Upper lobe of left lung (tissue), 6 donors: ENCODE measurements at regions not wholly inside any gene's neighbourhood (a gene's known extent, or its start where the extent isn't known, plus 50 kb on each side); places are given as distances from the start of the nearest gene placed in this dataset.

Source experiments
- ATAC-seq, 2 donors: fragments of 200-7000 bp; cut with Tn5 transposase; one replicate each; pipeline ENCODE4 v1.9.1; 2022; ENCODE audit warnings: mild to moderate bottlenecking in 2 of 2, moderate library complexity in 2 of 2; ENCODE audit not compliant: low FRiP score in 2 of 2
- DNase-seq, 2 donors: peaks; one replicate each; pipeline ENCODE4 v3.0.0-alpha.2; 2019 to 2020
- H3K27ac ChIP-seq, 4 donors: fragments of 200-600 bp; sonication (generic); one replicate each; pipeline ENCODE4 v1.5.1; 2016 to 2019
- H3K27me3 ChIP-seq, 4 donors: fragments of 200-600 bp; sonication (generic); one replicate each; pipeline ENCODE4 v1.5.1; 2017 to 2019
- H3K36me3 ChIP-seq, 4 donors: fragments of 200-600 bp; sonication (generic); one replicate each; pipeline ENCODE4 v1.5.1; 2016 to 2019
- H3K4me1 ChIP-seq, 4 donors: fragments of 200-600 bp; sonication (generic); one replicate each; pipeline ENCODE4 v1.5.1; 2018 to 2019
- H3K4me3 ChIP-seq, 4 donors: fragments of 200-600 bp; sonication (generic); one replicate each; pipeline ENCODE4 v1.5.1; 2017 to 2019; ENCODE audit warnings: mild to moderate bottlenecking in 2 of 4, moderate library complexity in 1 of 4
- H3K9me3 ChIP-seq, 4 donors: fragments of 200-600 bp; sonication (generic); one replicate each; pipeline ENCODE4 v1.5.1; 2018 to 2019
- CTCF ChIP-seq, 6 experiments: fragments of 450-650 bp in 4 of 6; fragments of 200-600 bp in 2 of 6; sonication (generic) in 2 of 6; IDR thresholded peaks; one replicate each; pipeline ENCODE4 v1.5.1; 2016 to 2019; ENCODE audit warnings: antibody characterized with exemption in 6 of 6
- EP300 ChIP-seq, 4 donors: sonication (generic); formaldehyde crosslinking; IDR thresholded peaks; one replicate each; pipeline ENCODE4 v1.5.1; 2017; ENCODE audit warnings: antibody characterized with exemption in 4 of 4, control low read depth in 2 of 4
- POLR2A ChIP-seq, 4 donors: fragments of 450-650 bp; IDR thresholded peaks; one replicate each; pipeline ENCODE4 v1.5.1; 2016 to 2017; ENCODE audit warnings: antibody characterized with exemption in 4 of 4, mild to moderate bottlenecking in 2 of 4
- POLR2AphosphoS5 ChIP-seq, 2 donors: sonication (generic); formaldehyde crosslinking; IDR thresholded peaks; one replicate each; pipeline ENCODE4 v1.5.1; 2017; ENCODE audit warnings: antibody characterized with exemption in 2 of 2
- WGBS, 2 donors: methylation state at CpG; one replicate each; pipeline ENCODE4 v1.1.5; 2017 to 2018; 5-methylcytosine and 5-hydroxymethylcytosine counted together
- donor health status: DM: no; HTN: no; CAD: no; lungs with moderate emphysema.
- donor health status: DM: no; HTN: yes; CAD: no; lungs with severe emphysema.

GRCh38 chr7:93817526-93817925, 73.0 kb downstream of the TFPI2 start:
- Histone ChIP-seq H3K27me3 (no peaks in the 10 kb centered on the region), H3K36me3 (no peaks in the 10 kb centered on the region), H3K27ac (no peak overlapping the region), H3K9me3 (no peaks in the 10 kb centered on the region), H3K4me3 (no peak overlapping the region), H3K4me1 (no peaks in the 10 kb centered on the region)
- TF ChIP-seq POLR2AphosphoS5 (IDR thresholded peaks at IDR 0.05) (no peak), EP300 (IDR thresholded peaks at IDR 0.05) (no peak), POLR2A (IDR thresholded peaks at IDR 0.05) (no peak), CTCF (IDR thresholded peaks at IDR 0.05) (no peak)
- DNase-seq (no peak), ATAC-seq (no peak)
- 57 to 72% methylated on average over 1 of the region's 1 CpG for WGBS, 2 donors

GRCh38 chr7:93817004-93817403, 73.5 kb downstream of the TFPI2 start:
- H3K36me3 ChIP-seq, result no peaks in the 10 kb centered on the region
- no peaks in the 10 kb centered on the region for H3K9me3 ChIP-seq
- DNase-seq (no peak), ATAC-seq (no peak)
- no peaks in the 10 kb centered on the region for H3K27me3 ChIP-seq
- H3K27ac ChIP-seq, result no peak overlapping the region
- no peak for TF ChIP-seq CTCF (IDR thresholded peaks at IDR 0.05)
- TF ChIP-seq POLR2A (IDR thresholded peaks at IDR 0.05), result no peak
- no peak for TF ChIP-seq POLR2AphosphoS5 (IDR thresholded peaks at IDR 0.05)
- H3K4me1 ChIP-seq, result no peaks in the 10 kb centered on the region
- H3K4me3 ChIP-seq, result no peak overlapping the region

GRCh38 chr7:93813514-93813913, 77.0 kb downstream of the TFPI2 start:
- Histone ChIP-seq H3K27me3 (no peaks in the 10 kb centered on the region), H3K36me3 (no peaks in the 10 kb centered on the region), H3K9me3 (no peaks in the 10 kb centered on the region), H3K4me1 (no peaks in the 10 kb centered on the region), H3K4me3 (no peak overlapping the region), H3K27ac (no peak overlapping the region)
- ATAC-seq, result no peak
- DNase-seq, result no peak
- no peak for TF ChIP-seq POLR2AphosphoS5 (IDR thresholded peaks at IDR 0.05)
- 71 to 82% methylated on average over 1 of the region's 1 CpG for whole genome bisulfite sequencing, 2 donors

GRCh38 chr7:93812061-93812460, 78.5 kb downstream of the TFPI2 start:
- no peaks in the 10 kb centered on the region for H3K27me3 ChIP-seq
- no peak for TF ChIP-seq POLR2A (IDR thresholded peaks at IDR 0.05)
- no peak for TF ChIP-seq POLR2AphosphoS5 (IDR thresholded peaks at IDR 0.05)
- TF ChIP-seq EP300 (IDR thresholded peaks at IDR 0.05), result no peak
- no peak for TF ChIP-seq CTCF (IDR thresholded peaks at IDR 0.05)
- ATAC-seq, result no peak
- WGBS, 2 donors, result 81 to 85% methylated on average over 4 of the region's 4 CpGs
- H3K4me3 ChIP-seq, result no peak overlapping the region
- H3K36me3 ChIP-seq, result no peaks in the 10 kb centered on the region
- H3K9me3 ChIP-seq, result no peaks in the 10 kb centered on the region
- H3K27ac ChIP-seq, result no peak overlapping the region
- no peak for DNase-seq
- H3K4me1 ChIP-seq, result no peaks in the 10 kb centered on the region

GRCh38 chr7:93811198-93811597, 79.4 kb downstream of the TFPI2 start:
- H3K9me3 ChIP-seq, result no peaks in the 10 kb centered on the region
- DNase-seq, result no peak
- H3K4me3 ChIP-seq, result no peak overlapping the region
- TF ChIP-seq POLR2AphosphoS5 (IDR thresholded peaks at IDR 0.05) (no peak), EP300 (IDR thresholded peaks at IDR 0.05) (no peak)
- H3K4me1 ChIP-seq, result no peaks in the 10 kb centered on the region
- no peak for ATAC-seq
- no peaks in the 10 kb centered on the region for H3K27me3 ChIP-seq
- no peak overlapping the region for H3K27ac ChIP-seq
- H3K36me3 ChIP-seq, result no peaks in the 10 kb centered on the region

- no peak for TF ChIP-seq POLR2A (IDR thresholded peaks at IDR 0.05)
- no peak for TF ChIP-seq EP300 (IDR thresholded peaks at IDR 0.05)
- TF ChIP-seq POLR2AphosphoS5 (IDR thresholded peaks at IDR 0.05), result no peak
- TF ChIP-seq CTCF (IDR thresholded peaks at IDR 0.05), result no peak
- no peak for ATAC-seq
- Histone ChIP-seq H3K4me3 (no peak overlapping the region), H3K27me3 (no peaks in the 10 kb centered on the region), H3K4me1 (no peaks in the 10 kb centered on the region), H3K9me3 (no peaks in the 10 kb centered on the region), H3K27ac (no peak overlapping the region), H3K36me3 (no peaks in the 10 kb centered on the region)
- no peak for DNase-seq
Observed at GRCh38 chr7:93810561-93810960, 80.0 kb downstream of the TFPI2 start.
